Omental fat pad (tissue), 3 donors: ENCODE measurements at regions not wholly inside any gene's neighbourhood (a gene's known extent, or its start where the extent isn't known, plus 50 kb on each side); places are given as distances from the start of the nearest gene placed in this dataset.
"Not testable (repeated sequence)": the region's sequence is repeated elsewhere in the genome, so short reads cannot be mapped to it uniquely, and the experiment has no call there.

Source experiments
- ATAC-seq: fragments of 150-250 bp; one replicate; pipeline ENCODE4 v1.9.1; 2016; ENCODE audit warnings: mild to moderate bottlenecking, moderate library complexity; ENCODE audit not compliant: low FRiP score
- DNase-seq: peaks from one replicate; pipeline ENCODE4 v3.0.0-alpha.2; 2019; ENCODE audit warnings: low spot score
- TF ChIP-seq, protein P1 (sequence below), 3 donors: fragments of 450-650 bp; IDR thresholded peaks; one replicate each; pipeline ENCODE4 v1.5.1; 2016 to 2017; ENCODE audit warnings: antibody characterized with exemption in 3 of 3, mild to moderate bottlenecking in 3 of 3, moderate library complexity in 2 of 3

DNA sequence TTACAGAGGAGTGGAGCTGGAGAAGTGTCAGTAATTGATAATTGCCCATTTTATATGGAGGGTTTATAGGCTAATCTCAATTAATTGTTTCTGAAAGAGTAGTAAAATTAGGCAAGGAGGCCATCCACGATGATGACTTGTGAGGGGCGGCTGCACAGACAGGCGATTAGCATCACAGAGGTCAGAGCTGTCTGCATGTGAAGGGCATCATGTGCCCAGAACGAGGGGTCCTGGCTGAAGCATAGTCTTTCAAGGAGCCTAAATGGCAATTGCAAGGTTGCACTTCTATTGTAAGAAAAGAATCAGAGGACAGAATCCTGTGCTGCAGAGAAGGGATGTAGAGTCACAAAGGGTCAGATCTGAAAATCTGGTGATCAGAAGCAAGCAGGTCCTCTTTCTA, 196.6 kb downstream of the EBLN2 start:
- TF ChIP-seq, protein P1, sequence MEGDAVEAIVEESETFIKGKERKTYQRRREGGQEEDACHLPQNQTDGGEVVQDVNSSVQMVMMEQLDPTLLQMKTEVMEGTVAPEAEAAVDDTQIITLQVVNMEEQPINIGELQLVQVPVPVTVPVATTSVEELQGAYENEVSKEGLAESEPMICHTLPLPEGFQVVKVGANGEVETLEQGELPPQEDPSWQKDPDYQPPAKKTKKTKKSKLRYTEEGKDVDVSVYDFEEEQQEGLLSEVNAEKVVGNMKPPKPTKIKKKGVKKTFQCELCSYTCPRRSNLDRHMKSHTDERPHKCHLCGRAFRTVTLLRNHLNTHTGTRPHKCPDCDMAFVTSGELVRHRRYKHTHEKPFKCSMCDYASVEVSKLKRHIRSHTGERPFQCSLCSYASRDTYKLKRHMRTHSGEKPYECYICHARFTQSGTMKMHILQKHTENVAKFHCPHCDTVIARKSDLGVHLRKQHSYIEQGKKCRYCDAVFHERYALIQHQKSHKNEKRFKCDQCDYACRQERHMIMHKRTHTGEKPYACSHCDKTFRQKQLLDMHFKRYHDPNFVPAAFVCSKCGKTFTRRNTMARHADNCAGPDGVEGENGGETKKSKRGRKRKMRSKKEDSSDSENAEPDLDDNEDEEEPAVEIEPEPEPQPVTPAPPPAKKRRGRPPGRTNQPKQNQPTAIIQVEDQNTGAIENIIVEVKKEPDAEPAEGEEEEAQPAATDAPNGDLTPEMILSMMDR (IDR thresholded peaks at IDR 0.05): no peak
- no peak for DNase-seq
- no peak for ATAC-seq

DNA sequence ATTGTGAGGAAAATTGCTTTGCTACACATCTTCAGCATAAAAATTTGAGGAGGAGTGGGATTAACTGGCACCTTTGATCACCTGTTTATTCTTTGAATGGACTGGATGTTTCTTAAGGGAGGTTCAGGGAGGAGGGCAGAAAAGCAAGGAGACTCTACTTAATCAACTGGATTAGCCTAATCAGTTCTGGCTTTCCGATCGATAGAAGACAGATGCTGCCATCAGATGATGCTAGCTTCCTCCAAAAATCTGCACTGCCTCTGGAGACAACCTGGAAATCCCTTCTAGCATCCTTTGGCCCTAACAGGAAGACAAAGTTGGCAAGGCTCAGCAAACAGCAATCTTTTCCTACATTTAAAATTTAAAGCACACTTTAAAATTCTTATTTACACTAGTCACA, 197.8 kb downstream of the EBLN2 start:
- ATAC-seq (no peak), DNase-seq (no peak)
- TF ChIP-seq, protein P1 (IDR thresholded peaks at IDR 0.05): no peak

DNA sequence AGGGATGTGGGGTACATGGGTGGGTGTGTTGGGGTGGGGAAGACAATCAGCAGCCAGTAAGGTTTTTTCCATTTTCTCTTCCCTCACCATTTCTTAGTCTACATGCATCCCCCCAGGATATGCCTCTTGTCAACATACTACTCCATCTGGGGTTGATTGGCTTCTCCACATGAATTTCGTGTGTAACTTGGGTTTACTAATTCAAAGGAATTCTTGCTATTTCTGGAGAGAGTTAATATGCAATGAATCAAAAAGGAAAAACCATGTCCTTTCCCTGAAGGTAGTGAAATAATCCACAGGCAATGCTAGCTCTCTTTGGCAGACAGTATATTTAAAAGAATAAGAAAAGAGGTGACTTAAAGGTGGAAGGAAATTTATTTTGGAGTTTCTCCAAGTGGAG, 198.4 kb downstream of the EBLN2 start:
- no peak for ATAC-seq
- DNase-seq: no peak
- TF ChIP-seq, protein P1 (IDR thresholded peaks at IDR 0.05): no peak

DNA sequence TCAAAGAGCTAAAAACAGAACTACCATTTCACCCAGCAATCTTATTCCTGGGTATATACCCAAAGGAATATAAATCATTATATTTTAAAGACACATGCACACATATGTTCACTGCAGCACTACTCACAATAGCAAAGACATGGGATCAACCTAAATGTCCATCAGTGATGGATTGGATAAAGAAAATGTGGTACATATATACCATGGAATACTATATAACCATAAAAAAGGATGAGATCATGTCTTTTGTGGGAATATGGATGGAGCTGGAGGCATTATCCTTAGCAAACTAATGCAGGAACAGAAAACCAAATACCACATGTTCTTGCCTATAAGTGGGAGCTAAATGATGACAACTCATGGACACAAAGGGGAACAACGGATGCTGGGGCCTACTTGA, 205.1 kb downstream of the EBLN2 start:
- ATAC-seq, DNase-seq: not testable (repeated sequence)

DNA sequence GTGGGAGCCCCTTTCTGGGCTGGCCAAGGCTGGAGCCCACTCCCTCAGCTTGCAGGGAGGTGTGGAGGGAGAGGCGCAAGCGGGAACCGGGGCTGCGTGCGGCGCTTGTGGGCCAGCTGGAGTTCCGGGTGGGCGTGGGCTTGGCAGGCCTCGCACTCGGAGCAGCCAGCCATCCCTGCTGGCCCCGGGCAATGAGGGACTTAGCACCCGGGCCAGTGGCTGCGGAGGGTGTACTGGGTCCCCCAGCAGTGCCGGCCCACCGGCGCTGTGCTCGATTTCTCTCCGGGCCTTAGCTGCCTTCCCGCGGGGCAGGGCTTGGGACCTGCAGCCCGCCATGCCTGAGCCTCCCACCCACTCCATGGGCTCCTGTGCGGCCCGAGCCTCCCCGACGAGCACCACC, 207.7 kb downstream of the EBLN2 start:
- not testable (repeated sequence) for ATAC-seq, DNase-seq

DNA sequence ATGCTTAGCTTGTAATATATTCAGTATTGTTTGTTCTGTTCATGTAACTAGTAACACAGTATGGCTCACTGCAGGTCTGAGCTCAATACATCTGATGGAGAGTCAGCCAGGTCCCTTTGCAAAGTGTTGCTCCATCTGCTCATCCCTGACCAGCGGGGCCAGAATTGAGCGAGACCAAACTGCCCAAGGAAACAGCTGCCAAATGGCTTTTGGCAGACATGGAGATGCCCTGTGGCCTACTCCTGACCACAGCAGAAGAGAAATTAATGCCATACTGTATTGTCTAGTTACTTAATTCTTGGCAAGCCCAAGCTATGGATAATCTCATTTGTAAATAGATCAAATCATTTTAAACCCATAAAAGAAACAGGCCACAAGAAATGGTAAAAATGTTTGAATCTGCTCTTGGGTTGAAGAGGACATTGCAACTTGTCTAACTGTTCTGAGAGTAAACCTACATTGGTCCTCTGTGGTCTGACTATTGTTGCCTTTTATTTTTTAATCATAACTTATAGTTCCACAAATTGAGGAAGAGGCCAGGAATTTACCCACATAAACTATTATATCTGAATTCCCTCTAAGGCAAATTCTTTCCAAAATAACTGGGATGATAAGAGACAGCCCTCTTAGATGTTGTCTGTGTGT, 209.5 kb downstream of the EBLN2 start:
- TF ChIP-seq, protein P1 (IDR thresholded peaks at IDR 0.05): no peak
- no peak for ATAC-seq
- no peak for DNase-seq

DNA sequence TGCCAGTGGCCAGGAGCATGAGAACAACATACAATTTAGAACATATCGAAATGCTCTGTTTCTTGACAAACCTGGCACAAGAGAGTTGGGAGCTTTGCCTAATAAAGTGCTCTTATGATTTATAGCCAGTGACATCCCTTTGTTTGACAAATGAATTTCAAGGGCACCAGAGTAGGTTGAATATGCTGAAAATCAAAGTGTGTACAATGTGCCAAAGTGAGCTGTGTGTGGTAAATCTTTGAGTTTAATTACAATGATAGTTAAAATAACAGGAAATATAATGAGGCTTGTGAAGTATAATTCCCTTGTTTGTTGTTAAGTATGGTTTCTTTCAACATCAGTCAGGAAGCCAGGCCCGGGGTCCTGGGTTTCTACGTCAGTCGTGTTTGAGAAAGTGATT, 211.9 kb downstream of the EBLN2 start:
- no peak for ATAC-seq

DNA sequence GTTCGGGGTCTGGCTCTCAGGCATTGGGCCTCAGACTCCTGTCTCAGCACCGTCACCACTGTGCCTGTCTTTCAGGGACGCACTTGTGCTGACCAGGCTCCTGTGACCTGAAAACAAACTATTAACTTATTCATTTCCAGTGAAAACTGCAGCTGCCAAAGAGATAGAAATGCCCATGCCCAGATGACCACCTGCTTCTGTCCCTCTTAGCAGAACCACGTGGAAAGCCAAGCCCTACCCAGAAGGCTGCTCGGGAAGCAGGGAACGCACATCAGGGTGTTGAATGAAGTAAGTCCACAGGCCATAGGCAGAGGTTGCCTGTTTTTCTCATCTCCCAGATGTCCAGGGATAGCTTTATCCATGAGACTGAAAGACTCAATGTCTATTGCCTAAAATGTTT, 219.3 kb downstream of the EBLN2 start:
- TF ChIP-seq, protein P1 (IDR thresholded peaks at IDR 0.05): no peak
- no peak for DNase-seq
- ATAC-seq: no peak

More for the DNA sequence above, 211.9 kb downstream of the EBLN2 start:
- TF ChIP-seq, protein P1 (IDR thresholded peaks at IDR 0.05): no peak
- DNase-seq: no peak
